Hematopoietic multipotent progenitor cell treated with erythropoietin and hydrocortisone succinate and interleukin-3 and kit ligand, for 4 days (in vitro differentiated cells): ENCODE measurements at regions not wholly inside any gene's neighbourhood (a gene's known extent, or its start where the extent isn't known, plus 50 kb on each side); places are given as distances from the start of the nearest gene placed in this dataset.
"Not testable (repeated sequence)": the region's sequence is repeated elsewhere in the genome, so short reads cannot be mapped to it uniquely, and the experiment has no call there.

Experiments
- DNase-seq: peaks from one replicate; pipeline ENCODE4 v3.0.0-alpha.2; 2015

GRCh38 chr11:97982512-97982911, 1038.2 kb upstream of the CNTN5 start:
- DNase-seq: no peak

- DNase-seq: no peak
Observed at GRCh38 chr11:97989121-97989520, 1031.6 kb upstream of the CNTN5 start.

GRCh38 chr11:97990162-97990920, 1030.4 kb upstream of the CNTN5 start:
- DNase-seq: peak; percentile 14

GRCh38 chr11:97993562-97993961, 1027.2 kb upstream of the CNTN5 start:
- DNase-seq: no peak

- no peak for DNase-seq
Observed at GRCh38 chr11:97995874-97996273, 1024.9 kb upstream of the CNTN5 start.

- DNase-seq: peak; percentile 73
Observed at GRCh38 chr11:97996762-97997161, 1024.0 kb upstream of the CNTN5 start.

GRCh38 chr11:98003606-98004371, 1017.0 kb upstream of the CNTN5 start:
- no peak for DNase-seq

- DNase-seq: no peak
Observed at GRCh38 chr11:98007072-98007471, 1013.7 kb upstream of the CNTN5 start.

GRCh38 chr11:98027652-98028051, 993.1 kb upstream of the CNTN5 start:
- no peak for DNase-seq

GRCh38 chr11:98029832-98030231, 990.9 kb upstream of the CNTN5 start:
- no peak for DNase-seq

- DNase-seq: no peak
Observed at GRCh38 chr11:98036810-98037209, 983.9 kb upstream of the CNTN5 start.

GRCh38 chr11:98040061-98040808, 980.5 kb upstream of the CNTN5 start:
- no peak for DNase-seq

GRCh38 chr11:98047647-98048046, 973.1 kb upstream of the CNTN5 start:
- DNase-seq: no peak

GRCh38 chr11:98053851-98054250, 966.9 kb upstream of the CNTN5 start:
- DNase-seq: no peak

GRCh38 chr11:98056945-98057344, 963.8 kb upstream of the CNTN5 start:
- DNase-seq: no peak

- no peak for DNase-seq
Observed at GRCh38 chr11:98059488-98059887, 961.3 kb upstream of the CNTN5 start.

GRCh38 chr11:98060759-98061158, 960.0 kb upstream of the CNTN5 start:
- no peak for DNase-seq

- DNase-seq: no peak
Observed at GRCh38 chr11:98061858-98062257, 958.9 kb upstream of the CNTN5 start.

GRCh38 chr11:98062714-98063113, 958.0 kb upstream of the CNTN5 start:
- DNase-seq: no peak

GRCh38 chr11:98068251-98068650, 952.5 kb upstream of the CNTN5 start:
- DNase-seq: no peak

GRCh38 chr11:98069147-98069546, 951.6 kb upstream of the CNTN5 start:
- not testable (repeated sequence) for DNase-seq

GRCh38 chr11:98069861-98070260, 950.9 kb upstream of the CNTN5 start:
- no peak for DNase-seq

GRCh38 chr11:98090861-98091505, 929.8 kb upstream of the CNTN5 start:
- no peak for DNase-seq
